ENCODE measurements at regions not wholly inside any gene's neighbourhood (a gene's known extent, or its start where the extent isn't known, plus 50 kb on each side); places are given as distances from the start of the nearest gene placed in this dataset.

GRCh38 chr5:8481007-8481406 lies 612.1 kb downstream of the MTRR start:
- DNase-seq = no peak
- Mint-ChIP-seq H3K9me3 (ENCODE audit: unreplicated experiment) (no peaks in the 10 kb centered on the region), H3K27me3 (ENCODE audit: insufficient read depth, unreplicated experiment) (no peaks in the 10 kb centered on the region), H3K4me1 (ENCODE audit: low read depth, unreplicated experiment) (no peaks in the 10 kb centered on the region), H3K4me3 (ENCODE audit: unreplicated experiment) (no peak overlapping the region), H3K36me3 (ENCODE audit: insufficient read depth, unreplicated experiment) (no peaks in the 10 kb centered on the region), H3K27ac (ENCODE audit: unreplicated experiment) (no peak overlapping the region)
- ChIA-PET POLR2A (no interaction called here), CTCF (no interaction called here)
- BruUV-seq (replicated peaks) = no TSS peak
- no peaks in the 10 kb centered on the region for H3K36me3 ChIP-seq (ENCODE audit: control insufficient read depth, insufficient read depth, low read length)
- no peaks in the 10 kb centered on the region for H3K9me3 ChIP-seq
- no peak overlapping the region for H3K4me3 ChIP-seq (ENCODE audit: low read depth, low read length)
- H3K4me1 ChIP-seq = no peaks in the 10 kb centered on the region
- no peaks in the 10 kb centered on the region for H3K27me3 ChIP-seq (replicated peaks; ENCODE audit: control insufficient read depth, insufficient read depth, low read length)
- intact Hi-C loops (cut with micrococcal nuclease; ENCODE audit: unreplicated experiment) = no loop called here
- TF ChIP-seq, protein P1, sequence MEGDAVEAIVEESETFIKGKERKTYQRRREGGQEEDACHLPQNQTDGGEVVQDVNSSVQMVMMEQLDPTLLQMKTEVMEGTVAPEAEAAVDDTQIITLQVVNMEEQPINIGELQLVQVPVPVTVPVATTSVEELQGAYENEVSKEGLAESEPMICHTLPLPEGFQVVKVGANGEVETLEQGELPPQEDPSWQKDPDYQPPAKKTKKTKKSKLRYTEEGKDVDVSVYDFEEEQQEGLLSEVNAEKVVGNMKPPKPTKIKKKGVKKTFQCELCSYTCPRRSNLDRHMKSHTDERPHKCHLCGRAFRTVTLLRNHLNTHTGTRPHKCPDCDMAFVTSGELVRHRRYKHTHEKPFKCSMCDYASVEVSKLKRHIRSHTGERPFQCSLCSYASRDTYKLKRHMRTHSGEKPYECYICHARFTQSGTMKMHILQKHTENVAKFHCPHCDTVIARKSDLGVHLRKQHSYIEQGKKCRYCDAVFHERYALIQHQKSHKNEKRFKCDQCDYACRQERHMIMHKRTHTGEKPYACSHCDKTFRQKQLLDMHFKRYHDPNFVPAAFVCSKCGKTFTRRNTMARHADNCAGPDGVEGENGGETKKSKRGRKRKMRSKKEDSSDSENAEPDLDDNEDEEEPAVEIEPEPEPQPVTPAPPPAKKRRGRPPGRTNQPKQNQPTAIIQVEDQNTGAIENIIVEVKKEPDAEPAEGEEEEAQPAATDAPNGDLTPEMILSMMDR (IDR thresholded peaks at IDR 0.05; ENCODE audit: insufficient read depth in 1 of 2, low read depth in 1 of 2, low read length in 1 of 2, severe bottlenecking in 1 of 2, unreplicated experiment in 1 of 2) = no peak

GRCh38 chr5:8491254-8491653 lies 622.3 kb downstream of the MTRR start:
- Mint-ChIP-seq H3K9me3 (ENCODE audit: unreplicated experiment) (peaks cover 28% of the 10 kb centered on the region), H3K36me3 (ENCODE audit: insufficient read depth, unreplicated experiment) (no peaks in the 10 kb centered on the region), H3K27me3 (ENCODE audit: insufficient read depth, unreplicated experiment) (no peaks in the 10 kb centered on the region), H3K4me3 (ENCODE audit: unreplicated experiment) (no peak overlapping the region), H3K27ac (ENCODE audit: unreplicated experiment) (no peak overlapping the region), H3K4me1 (ENCODE audit: low read depth, unreplicated experiment) (no peaks in the 10 kb centered on the region)
- ChIA-PET CTCF (no interaction called here), POLR2A (no interaction called here)
- intact Hi-C loops (cut with micrococcal nuclease; ENCODE audit: unreplicated experiment) = no loop called here
- TF ChIP-seq, protein P1 (IDR thresholded peaks at IDR 0.05; ENCODE audit: insufficient read depth in 1 of 2, low read depth in 1 of 2, low read length in 1 of 2, severe bottlenecking in 1 of 2, unreplicated experiment in 1 of 2) = no peak
- no peaks in the 10 kb centered on the region for H3K27me3 ChIP-seq (replicated peaks; ENCODE audit: control insufficient read depth, insufficient read depth, low read length)
- H3K4me3 ChIP-seq (ENCODE audit: low read depth, low read length) = no peak overlapping the region
- no TSS peak for BruUV-seq (replicated peaks)
- H3K9me3 ChIP-seq = peaks cover 18% of the 10 kb centered on the region
- H3K4me1 ChIP-seq = no peaks in the 10 kb centered on the region
- no peak for DNase-seq
- H3K36me3 ChIP-seq (ENCODE audit: control insufficient read depth, insufficient read depth, low read length) = no peaks in the 10 kb centered on the region

- no peak overlapping the region for H3K27ac Mint-ChIP-seq (ENCODE audit: unreplicated experiment)
- BruUV-seq (replicated peaks) = no TSS peak
- Histone ChIP-seq H3K27me3 (replicated peaks; ENCODE audit: control insufficient read depth, insufficient read depth, low read length) (no peaks in the 10 kb centered on the region), H3K4me1 (no peaks in the 10 kb centered on the region), H3K4me3 (ENCODE audit: low read depth, low read length) (no peak overlapping the region), H3K9me3 (peaks cover 15% of the 10 kb centered on the region), H3K36me3 (ENCODE audit: control insufficient read depth, insufficient read depth, low read length) (no peaks in the 10 kb centered on the region)
- POLR2A ChIA-PET = no interaction called here
- H3K36me3 Mint-ChIP-seq (ENCODE audit: insufficient read depth, unreplicated experiment) = no peaks in the 10 kb centered on the region
- CTCF ChIA-PET = no interaction called here
- H3K4me1 Mint-ChIP-seq (ENCODE audit: low read depth, unreplicated experiment) = no peaks in the 10 kb centered on the region
- TF ChIP-seq, protein P1 (IDR thresholded peaks at IDR 0.05; ENCODE audit: insufficient read depth in 1 of 2, low read depth in 1 of 2, low read length in 1 of 2, severe bottlenecking in 1 of 2, unreplicated experiment in 1 of 2) = no peak
- intact Hi-C loops (cut with micrococcal nuclease; ENCODE audit: unreplicated experiment) = no loop called here
- H3K27me3 Mint-ChIP-seq (ENCODE audit: insufficient read depth, unreplicated experiment) = no peaks in the 10 kb centered on the region
- DNase-seq = no peak
- peaks cover 42% of the 10 kb centered on the region for H3K9me3 Mint-ChIP-seq (ENCODE audit: unreplicated experiment)
- H3K4me3 Mint-ChIP-seq (ENCODE audit: unreplicated experiment) = no peak overlapping the region
These were observed 624.2 kb downstream of the MTRR start for GRCh38 chr5:8493176-8493575.

Measured in Caco-2 (cell line).